ENCODE measurements at regions not wholly inside any gene's neighbourhood (a gene's known extent, or its start where the extent isn't known, plus 50 kb on each side); places are given as distances from the start of the nearest gene placed in this dataset.

DNA sequence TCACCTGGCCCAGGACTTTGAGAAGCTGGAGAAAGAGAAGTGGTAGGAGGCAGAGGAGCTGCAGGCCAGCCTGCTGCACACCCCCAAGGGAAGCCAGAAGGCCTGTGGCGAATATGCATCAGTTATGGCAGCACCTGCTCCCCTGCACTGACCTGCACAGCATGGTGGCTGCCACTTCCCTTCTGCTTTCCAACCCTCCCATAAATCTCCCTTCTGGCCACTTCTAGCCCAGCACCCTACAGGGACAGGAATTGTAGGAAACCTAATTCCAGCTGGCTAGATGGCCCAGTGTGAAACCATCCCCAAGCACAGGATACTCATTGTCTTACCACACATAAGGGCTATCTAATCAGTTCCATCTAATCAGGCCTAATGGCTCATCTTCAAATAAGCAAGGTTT lies 136.3 kb downstream of the TBX3 start:
- no peak for TF ChIP-seq POLR2A (IDR thresholded peaks at IDR 0.05; ENCODE audit: low read depth, low read length)
- no peak for TF ChIP-seq POLR2AphosphoS5 (IDR thresholded peaks at IDR 0.05; ENCODE audit: low read depth, low read length)

Data from GM12892 (cell line).